SU-DHL-6 (cell line): ENCODE measurements at regions not wholly inside any gene's neighbourhood (a gene's known extent, or its start where the extent isn't known, plus 50 kb on each side); places are given as distances from the start of the nearest gene placed in this dataset.

Source experiments
- CTCF ChIP-seq: fragments of 200-600 bp; sonication (generic); IDR thresholded peaks from one replicate; pipeline ENCODE4 v1.5.1; 2017; ENCODE audit warnings: antibody characterized with exemption, mild to moderate bottlenecking, low read length, moderate library complexity; ENCODE audit not compliant: insufficient read depth, poor library complexity, severe bottlenecking
- EZH2phosphoT487 ChIP-seq: fragments of 200-600 bp; sonication (generic), shearing (Covaris generic); conservative IDR thresholded peaks from 2 replicates; pipeline ENCODE4 v1.6.1; 2018; ENCODE audit warnings: mild to moderate bottlenecking, antibody characterized with exemption, low read length, moderate library complexity, mixed read lengths

GRCh38 chr5:5939759-5940370 is 438.5 kb downstream of the MED10 start:
- TF ChIP-seq CTCF, result no peak
- no peak for TF ChIP-seq EZH2phosphoT487
